ENCODE measurements at regions not wholly inside any gene's neighbourhood (a gene's known extent, or its start where the extent isn't known, plus 50 kb on each side); places are given as distances from the start of the nearest gene placed in this dataset.

GRCh38 chr5:34495178-34495577 is 160.9 kb upstream of the RAI14 start:
- no peak overlapping the region for H3K4me3 ChIP-seq (ENCODE audit: low read depth, low read length)
- H3K27me3 ChIP-seq (ENCODE audit: control insufficient read depth, insufficient read depth, low read length) = no peaks in the 10 kb centered on the region
- no peak for DNase-seq (ENCODE audit: low read depth)
- TF ChIP-seq CTCF (IDR thresholded peaks at IDR 0.05; ENCODE audit: insufficient read depth, low read depth, low read length) = no peak
- H3K36me3 ChIP-seq (ENCODE audit: control insufficient read depth, insufficient read depth, low read length) = no peaks in the 10 kb centered on the region
- ChIA-PET CTCF (interaction anchor here (0.6 to 1.1 kb wide), 2 partner anchors 20 to 89 kb away, joined by 3 to 4 read pairs; no protein-coding TSS in a partner anchor), POLR2A (no interaction called here)

- no peak for DNase-seq (ENCODE audit: low read depth)
- H3K27me3 ChIP-seq (ENCODE audit: control insufficient read depth, insufficient read depth, low read length) = no peaks in the 10 kb centered on the region
- H3K36me3 ChIP-seq (ENCODE audit: control insufficient read depth, insufficient read depth, low read length) = no peaks in the 10 kb centered on the region
- ChIA-PET CTCF (interaction anchor here (1.0 to 1.7 kb wide), 5 partner anchors 9 to 687 kb away, joined by 3 to 6 read pairs (median 4); no protein-coding TSS in a partner anchor), POLR2A (no interaction called here)
- H3K4me3 ChIP-seq (ENCODE audit: low read depth, low read length) = no peak overlapping the region
- TF ChIP-seq CTCF (IDR thresholded peaks at IDR 0.05; ENCODE audit: insufficient read depth, low read depth, low read length) = peak; percentile 24; the same call in 1 of the 2 replicates
Observed at GRCh38 chr5:34496260-34496691, 159.9 kb upstream of the RAI14 start.

GRCh38 chr5:34496701-34497469 is 159.2 kb upstream of the RAI14 start:
- no peak overlapping the region for H3K4me3 ChIP-seq (ENCODE audit: low read depth, low read length)

GRCh38 chr5:34497470-34497808 is 158.7 kb upstream of the RAI14 start:
- Histone ChIP-seq H3K27me3 (ENCODE audit: control insufficient read depth, insufficient read depth, low read length) (no peaks in the 10 kb centered on the region), H3K36me3 (ENCODE audit: control insufficient read depth, insufficient read depth, low read length) (no peaks in the 10 kb centered on the region), H3K4me3 (ENCODE audit: low read depth, low read length) (no peak overlapping the region)
- no peak for DNase-seq (ENCODE audit: low read depth)
- TF ChIP-seq CTCF (IDR thresholded peaks at IDR 0.05; ENCODE audit: insufficient read depth, low read depth, low read length) = no peak
- ChIA-PET CTCF (interaction anchor here (1.1 to 1.7 kb wide), 4 partner anchors 10 to 26 kb away, joined by 3 to 6 read pairs (median 4); no protein-coding TSS in a partner anchor), POLR2A (no interaction called here)

More at GRCh38 chr5:34496701-34497469, 159.2 kb upstream of the RAI14 start:
- DNase-seq (ENCODE audit: low read depth) = no peak
- POLR2A ChIA-PET = no interaction called here
- CTCF ChIA-PET = interaction anchor here (0.6 to 1.7 kb wide), 7 partner anchors 10 to 686 kb away, joined by 3 to 6 read pairs (median 4); no protein-coding TSS in a partner anchor
- TF ChIP-seq CTCF (IDR thresholded peaks at IDR 0.05; ENCODE audit: insufficient read depth, low read depth, low read length) = no peak
- Histone ChIP-seq H3K36me3 (ENCODE audit: control insufficient read depth, insufficient read depth, low read length) (no peaks in the 10 kb centered on the region), H3K27me3 (ENCODE audit: control insufficient read depth, insufficient read depth, low read length) (no peaks in the 10 kb centered on the region)

- POLR2A ChIA-PET = interaction anchor here (1.2 kb wide), 1 partner anchor 414 kb away, joined by 5 read pairs; no protein-coding TSS in a partner anchor
- CTCF ChIA-PET = interaction anchor here (1.3 to 3.4 kb wide), 3 partner anchors 14 to 400 kb away, joined by 4 to 16 read pairs (median 7); no protein-coding TSS in a partner anchor
- no peak for DNase-seq (ENCODE audit: low read depth)
- Histone ChIP-seq H3K36me3 (ENCODE audit: control insufficient read depth, insufficient read depth, low read length) (no peaks in the 10 kb centered on the region), H3K4me3 (ENCODE audit: low read depth, low read length) (no peak overlapping the region), H3K27me3 (ENCODE audit: control insufficient read depth, insufficient read depth, low read length) (no peaks in the 10 kb centered on the region)
- no peak for TF ChIP-seq CTCF (IDR thresholded peaks at IDR 0.05; ENCODE audit: insufficient read depth, low read depth, low read length)
Observed at GRCh38 chr5:34498572-34498971, 157.6 kb upstream of the RAI14 start.

All from BJ (cell line).